B cell (primary cell): ENCODE measurements at regions not wholly inside any gene's neighbourhood (a gene's known extent, or its start where the extent isn't known, plus 50 kb on each side); places are given as distances from the start of the nearest gene placed in this dataset.

ENCODE experiments used
- CTCF ChIP-seq: fragments of 200-600 bp; IDR thresholded peaks from one replicate; pipeline ENCODE4 v1.8.0; 2022; ENCODE audit warnings: antibody characterized with exemption, mild to moderate bottlenecking
- EZH2 ChIP-seq: IDR thresholded peaks from 2 replicates; pipeline ENCODE4 v1.6.1; 2012; ENCODE audit warnings: borderline replicate concordance, low read depth, mild to moderate bottlenecking, moderate library complexity, low read length; ENCODE audit not compliant: insufficient read depth, poor library complexity, severe bottlenecking

- no peak for TF ChIP-seq CTCF
- TF ChIP-seq EZH2 = no peak
These were observed 896.4 kb downstream of the TDRD15 start for GRCh38 chr2:22020091-22020742.
